ENCODE measurements at regions not wholly inside any gene's neighbourhood (a gene's known extent, or its start where the extent isn't known, plus 50 kb on each side); places are given as distances from the start of the nearest gene placed in this dataset.

DNA sequence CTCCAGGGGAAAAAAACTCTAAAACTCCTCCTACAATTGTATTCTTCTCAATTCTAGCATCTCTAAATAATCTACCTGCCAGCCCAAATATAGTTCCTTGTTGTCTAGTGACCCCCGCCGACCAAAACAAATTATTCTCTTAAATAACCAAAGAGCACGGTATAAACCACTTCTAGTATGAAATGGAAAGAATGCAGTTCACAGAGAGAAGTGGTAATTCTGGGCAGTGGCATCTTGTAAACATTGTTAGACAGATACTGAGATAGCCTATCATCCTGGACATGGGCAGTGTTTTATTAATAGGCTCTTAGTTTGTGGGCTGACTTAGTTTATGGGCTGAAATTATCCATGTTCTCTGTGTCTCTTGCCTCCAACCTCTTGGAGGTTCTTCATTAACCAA, 1412.6 kb upstream of the CDH9 start:
- Histone ChIP-seq H2AK5ac (ENCODE audit: low read length, severe bottlenecking) (no peak overlapping the region), H2AFZ (ENCODE audit: low read depth, low read length) (no peak overlapping the region), H3K36me3 (ENCODE audit: control insufficient read depth in 1 of 2, insufficient read depth in 2 of 2, low read depth in 1 of 2, low read length in 2 of 2) (no peaks in the 10 kb centered on the region), H3K9me3 (ENCODE audit: control insufficient read depth, low read length) (peaks cover 18% of the 10 kb centered on the region), H3K27ac (ENCODE audit: low read length, poor library complexity, severe bottlenecking) (no peak overlapping the region), H3K18ac (ENCODE audit: low read depth in 1 of 2, low read length in 2 of 2) (no peak overlapping the region), H3K79me1 (replicated peaks; ENCODE audit: low read length, poor library complexity, severe bottlenecking) (no peaks in the 10 kb centered on the region), H2BK15ac (ENCODE audit: low read depth, poor library complexity, severe bottlenecking) (no peak overlapping the region), H3K4ac (ENCODE audit: low read depth in 1 of 2, low read length in 2 of 2) (no peak overlapping the region), H3K4me1 (ENCODE audit: control insufficient read depth, insufficient read depth, low read depth, low read length) (no peaks in the 10 kb centered on the region), H3K14ac (ENCODE audit: low read length in 2 of 2) (no peak overlapping the region), H3K4me3 (ENCODE audit: insufficient read depth in 1 of 2, low read depth in 1 of 2, low read length in 2 of 2) (no peak overlapping the region), H2BK12ac (ENCODE audit: low read length in 2 of 2) (no peak overlapping the region), H3K9ac (ENCODE audit: low read length) (no peak overlapping the region), H3K23ac (ENCODE audit: low read length in 2 of 2) (no peak overlapping the region), H4K91ac (ENCODE audit: low read length) (no peak overlapping the region), H2BK120ac (ENCODE audit: low read depth, low read length) (no peak overlapping the region), H3K27me3 (ENCODE audit: control insufficient read depth in 1 of 2, insufficient read depth in 1 of 2, low read length in 2 of 2) (no peaks in the 10 kb centered on the region), H2BK5ac (ENCODE audit: low read depth, low read length, poor library complexity, severe bottlenecking) (no peak overlapping the region), H3K4me2 (ENCODE audit: low read length, poor library complexity, severe bottlenecking) (no peak overlapping the region), H4K8ac (ENCODE audit: low read length) (no peak overlapping the region)
- DNase-seq, result no peak
- 50% methylated on average over 1 of the region's 3 CpGs for WGBS

DNA sequence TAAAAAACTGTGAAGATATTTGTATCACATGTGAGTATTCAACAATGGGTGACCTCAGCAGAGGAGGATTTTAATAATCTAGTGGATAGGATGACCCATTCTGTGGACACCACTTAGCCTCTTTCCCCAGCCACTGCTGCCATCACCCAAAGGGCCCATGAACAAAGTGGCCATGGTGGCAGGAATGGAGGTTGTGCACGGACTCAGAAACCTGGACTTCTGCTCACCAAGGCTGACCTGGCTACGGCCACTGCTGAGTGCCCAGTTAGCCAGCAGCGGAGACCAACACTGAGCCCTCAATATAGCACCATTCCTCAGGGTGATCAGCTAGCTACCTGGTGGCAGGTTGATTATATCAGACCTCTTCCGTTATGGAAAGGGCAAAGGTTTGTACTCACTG, 1410.4 kb upstream of the CDH9 start:
- Histone ChIP-seq H3K14ac (ENCODE audit: low read length in 2 of 2) (no peak overlapping the region), H3K18ac (ENCODE audit: low read depth in 1 of 2, low read length in 2 of 2) (no peak overlapping the region), H2AK5ac (ENCODE audit: low read length, severe bottlenecking) (no peak overlapping the region), H3K23ac (ENCODE audit: low read length in 2 of 2) (no peak overlapping the region), H3K9ac (ENCODE audit: low read length) (no peak overlapping the region), H3K4me3 (ENCODE audit: insufficient read depth in 1 of 2, low read depth in 1 of 2, low read length in 2 of 2) (no peak overlapping the region), H2BK15ac (ENCODE audit: low read depth, poor library complexity, severe bottlenecking) (no peak overlapping the region), H2BK12ac (ENCODE audit: low read length in 2 of 2) (no peak overlapping the region), H3K79me1 (replicated peaks; ENCODE audit: low read length, poor library complexity, severe bottlenecking) (no peaks in the 10 kb centered on the region), H2BK120ac (ENCODE audit: low read depth, low read length) (no peak overlapping the region), H2AFZ (ENCODE audit: low read depth, low read length) (no peak overlapping the region), H3K4me2 (ENCODE audit: low read length, poor library complexity, severe bottlenecking) (no peak overlapping the region), H4K91ac (ENCODE audit: low read length) (no peak overlapping the region), H2BK5ac (ENCODE audit: low read depth, low read length, poor library complexity, severe bottlenecking) (no peak overlapping the region), H3K36me3 (ENCODE audit: control insufficient read depth in 1 of 2, insufficient read depth in 2 of 2, low read depth in 1 of 2, low read length in 2 of 2) (no peaks in the 10 kb centered on the region), H4K8ac (ENCODE audit: low read length) (no peak overlapping the region), H3K27ac (ENCODE audit: low read length, poor library complexity, severe bottlenecking) (no peak overlapping the region), H3K4ac (ENCODE audit: low read depth in 1 of 2, low read length in 2 of 2) (no peak overlapping the region), H3K9me3 (ENCODE audit: control insufficient read depth, low read length) (peaks cover 36% of the 10 kb centered on the region), H3K27me3 (ENCODE audit: control insufficient read depth in 1 of 2, insufficient read depth in 1 of 2, low read length in 2 of 2) (no peaks in the 10 kb centered on the region), H3K4me1 (ENCODE audit: control insufficient read depth, insufficient read depth, low read depth, low read length) (no peaks in the 10 kb centered on the region)
- 61% methylated on average over 4 of the region's 4 CpGs for WGBS
- no peak for DNase-seq

DNA sequence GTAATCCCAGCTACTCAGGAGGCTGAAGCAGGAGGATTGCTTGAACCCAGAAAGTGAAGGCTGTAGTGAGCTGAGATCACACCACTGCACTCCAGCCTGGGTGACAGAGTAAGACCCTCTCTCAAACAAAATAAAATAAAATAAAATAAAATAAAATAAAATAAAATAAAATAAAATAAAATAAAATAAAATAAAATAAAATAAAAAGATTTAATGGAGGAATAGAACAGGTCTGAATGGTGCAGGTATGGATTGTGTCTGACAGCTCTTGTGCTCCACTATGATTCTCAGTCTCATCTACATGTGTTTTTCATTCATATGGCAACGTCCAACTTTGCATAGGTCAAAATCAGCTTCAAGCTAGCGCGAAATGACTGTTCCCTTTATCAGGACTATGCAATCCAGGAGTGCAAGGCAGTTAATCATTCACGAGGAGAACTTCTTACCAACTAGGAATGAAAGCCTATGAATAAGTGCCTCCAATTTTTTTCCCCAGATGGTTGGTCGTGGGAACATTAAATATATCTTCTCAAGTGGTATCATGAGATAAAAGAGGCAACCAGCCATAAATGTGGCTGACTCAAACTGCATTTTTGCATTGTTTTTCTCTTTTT, 1392.3 kb upstream of the CDH9 start:
- Histone ChIP-seq H3K18ac (ENCODE audit: low read depth in 1 of 2, low read length in 2 of 2) (no peak overlapping the region), H2BK5ac (ENCODE audit: low read depth, low read length, poor library complexity, severe bottlenecking) (no peak overlapping the region), H3K27me3 (ENCODE audit: control insufficient read depth in 1 of 2, insufficient read depth in 1 of 2, low read length in 2 of 2) (no peaks in the 10 kb centered on the region), H3K4me1 (ENCODE audit: control insufficient read depth, insufficient read depth, low read depth, low read length) (no peaks in the 10 kb centered on the region), H3K4me3 (ENCODE audit: insufficient read depth in 1 of 2, low read depth in 1 of 2, low read length in 2 of 2) (no peak overlapping the region), H3K14ac (ENCODE audit: low read length in 2 of 2) (no peak overlapping the region), H2BK120ac (ENCODE audit: low read depth, low read length) (no peak overlapping the region), H3K27ac (ENCODE audit: low read length, poor library complexity, severe bottlenecking) (no peak overlapping the region), H2AFZ (ENCODE audit: low read depth, low read length) (no peak overlapping the region), H3K4me2 (ENCODE audit: low read length, poor library complexity, severe bottlenecking) (no peak overlapping the region), H3K36me3 (ENCODE audit: control insufficient read depth in 1 of 2, insufficient read depth in 2 of 2, low read depth in 1 of 2, low read length in 2 of 2) (no peaks in the 10 kb centered on the region), H3K4ac (ENCODE audit: low read depth in 1 of 2, low read length in 2 of 2) (no peak overlapping the region), H4K8ac (ENCODE audit: low read length) (no peak overlapping the region), H3K9me3 (ENCODE audit: control insufficient read depth, low read length) (peaks cover 10% of the 10 kb centered on the region), H2AK5ac (ENCODE audit: low read length, severe bottlenecking) (no peak overlapping the region), H2BK12ac (ENCODE audit: low read length in 2 of 2) (no peak overlapping the region), H3K79me1 (replicated peaks; ENCODE audit: low read length, poor library complexity, severe bottlenecking) (no peaks in the 10 kb centered on the region), H2BK15ac (ENCODE audit: low read depth, poor library complexity, severe bottlenecking) (no peak overlapping the region), H3K23ac (ENCODE audit: low read length in 2 of 2) (no peak overlapping the region), H4K91ac (ENCODE audit: low read length) (no peak overlapping the region), H3K9ac (ENCODE audit: low read length) (no peak overlapping the region)
- 78% methylated on average over 4 of the region's 5 CpGs for WGBS
- DNase-seq, result no peak

DNA sequence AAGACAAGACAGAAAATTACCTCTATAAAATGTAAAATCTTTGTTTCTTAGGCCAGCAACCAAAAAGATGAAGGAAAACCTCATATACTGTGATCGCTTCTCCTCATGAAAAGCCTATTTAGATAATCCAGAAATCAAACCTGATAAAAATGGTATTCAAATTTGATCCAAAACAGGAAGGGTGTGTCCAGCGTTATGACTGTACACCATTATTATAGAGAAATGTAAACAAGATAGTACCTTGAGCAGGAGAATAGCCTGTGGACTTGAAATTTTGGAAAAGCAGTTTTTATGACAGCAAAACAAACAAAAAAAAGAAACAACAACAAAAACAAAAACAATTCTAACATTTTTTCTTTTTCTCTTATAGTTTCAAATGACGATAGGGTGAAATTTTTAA, 1382.8 kb upstream of the CDH9 start:
- Histone ChIP-seq H3K4ac (ENCODE audit: low read depth in 1 of 2, low read length in 2 of 2) (no peak overlapping the region), H2AFZ (ENCODE audit: low read depth, low read length) (no peak overlapping the region), H3K4me2 (ENCODE audit: low read length, poor library complexity, severe bottlenecking) (no peak overlapping the region), H2AK5ac (ENCODE audit: low read length, severe bottlenecking) (no peak overlapping the region), H4K8ac (ENCODE audit: low read length) (no peak overlapping the region), H3K23ac (ENCODE audit: low read length in 2 of 2) (no peak overlapping the region), H2BK15ac (ENCODE audit: low read depth, poor library complexity, severe bottlenecking) (no peak overlapping the region), H3K14ac (ENCODE audit: low read length in 2 of 2) (no peak overlapping the region), H3K36me3 (ENCODE audit: control insufficient read depth in 1 of 2, insufficient read depth in 2 of 2, low read depth in 1 of 2, low read length in 2 of 2) (no peaks in the 10 kb centered on the region), H3K27ac (ENCODE audit: low read length, poor library complexity, severe bottlenecking) (no peak overlapping the region), H3K9me3 (ENCODE audit: control insufficient read depth, low read length) (no peaks in the 10 kb centered on the region), H3K4me1 (ENCODE audit: control insufficient read depth, insufficient read depth, low read depth, low read length) (no peaks in the 10 kb centered on the region), H2BK120ac (ENCODE audit: low read depth, low read length) (no peak overlapping the region), H4K91ac (ENCODE audit: low read length) (no peak overlapping the region), H3K4me3 (ENCODE audit: insufficient read depth in 1 of 2, low read depth in 1 of 2, low read length in 2 of 2) (no peak overlapping the region), H3K18ac (ENCODE audit: low read depth in 1 of 2, low read length in 2 of 2) (no peak overlapping the region), H2BK12ac (ENCODE audit: low read length in 2 of 2) (no peak overlapping the region), H2BK5ac (ENCODE audit: low read depth, low read length, poor library complexity, severe bottlenecking) (no peak overlapping the region), H3K27me3 (ENCODE audit: control insufficient read depth in 1 of 2, insufficient read depth in 1 of 2, low read length in 2 of 2) (no peaks in the 10 kb centered on the region), H3K79me1 (replicated peaks; ENCODE audit: low read length, poor library complexity, severe bottlenecking) (no peaks in the 10 kb centered on the region), H3K9ac (ENCODE audit: low read length) (no peak overlapping the region)
- DNase-seq, result no peak
- WGBS, result no CpG with 5 or more reads among the region's 3 CpGs
